ENCODE measurements at regions not wholly inside any gene's neighbourhood (a gene's known extent, or its start where the extent isn't known, plus 50 kb on each side); places are given as distances from the start of the nearest gene placed in this dataset.

- TF ChIP-seq EZH2phosphoT487 (IDR thresholded peaks at IDR 0.05; ENCODE audit: insufficient read depth, low read depth) (no peak), EZH2 (IDR thresholded peaks at IDR 0.05; ENCODE audit: insufficient read depth, poor library complexity, severe bottlenecking) (no peak)
Observed at GRCh38 chr1:192933744-192934143, 124.9 kb downstream of the RGS2 start.

Data from GM23248 (cell line).